ENCODE measurements at regions not wholly inside any gene's neighbourhood (a gene's known extent, or its start where the extent isn't known, plus 50 kb on each side); places are given as distances from the start of the nearest gene placed in this dataset.

GRCh38 chr2:44877417-44877816, 64.1 kb upstream of the SIX3 start:
- TF ChIP-seq CTCF (IDR thresholded peaks at IDR 0.05; ENCODE audit: unreplicated experiment) = no peak
- no peaks in the 10 kb centered on the region for H3K4me1 Mint-ChIP-seq
- H3K9me3 Mint-ChIP-seq = peaks cover 18% of the 10 kb centered on the region
- DNase-seq (ENCODE audit: low spot score in 2 of 2, unreplicated experiment in 2 of 2) = no peak
- H3K27ac Mint-ChIP-seq = no peak overlapping the region
- peaks cover 53% of the 10 kb centered on the region for H3K27me3 Mint-ChIP-seq (ENCODE audit: low read depth)
- H3K4me3 Mint-ChIP-seq = no peak overlapping the region
- H3K36me3 Mint-ChIP-seq = no peaks in the 10 kb centered on the region

GRCh38 chr2:44879269-44880124, 62.0 kb upstream of the SIX3 start:
- Mint-ChIP-seq H3K27ac (no peak overlapping the region), H3K4me1 (no peaks in the 10 kb centered on the region), H3K27me3 (ENCODE audit: low read depth) (peaks cover 41% of the 10 kb centered on the region), H3K4me3 (no peak overlapping the region), H3K9me3 (peaks cover 16% of the 10 kb centered on the region), H3K36me3 (no peaks in the 10 kb centered on the region)
- no peak for DNase-seq (ENCODE audit: low spot score in 2 of 2, unreplicated experiment in 2 of 2)
- no peak for TF ChIP-seq CTCF (IDR thresholded peaks at IDR 0.05; ENCODE audit: unreplicated experiment)

GRCh38 chr2:44880125-44880483, 61.4 kb upstream of the SIX3 start:
- Mint-ChIP-seq H3K4me3 (no peak overlapping the region), H3K4me1 (no peaks in the 10 kb centered on the region), H3K36me3 (no peaks in the 10 kb centered on the region), H3K27me3 (ENCODE audit: low read depth) (peaks cover 41% of the 10 kb centered on the region), H3K27ac (no peak overlapping the region), H3K9me3 (peaks cover 12% of the 10 kb centered on the region)
- no peak for DNase-seq (ENCODE audit: low spot score in 2 of 2, unreplicated experiment in 2 of 2)
- no peak for TF ChIP-seq CTCF (IDR thresholded peaks at IDR 0.05; ENCODE audit: unreplicated experiment)

- Mint-ChIP-seq H3K36me3 (no peaks in the 10 kb centered on the region), H3K4me1 (no peaks in the 10 kb centered on the region), H3K4me3 (no peak overlapping the region), H3K27ac (no peak overlapping the region), H3K27me3 (ENCODE audit: low read depth) (peaks cover 39% of the 10 kb centered on the region), H3K9me3 (no peaks in the 10 kb centered on the region)
- DNase-seq (ENCODE audit: low spot score in 2 of 2, unreplicated experiment in 2 of 2) = no peak
- TF ChIP-seq CTCF (IDR thresholded peaks at IDR 0.05; ENCODE audit: unreplicated experiment) = no peak
These were observed 59.6 kb upstream of the SIX3 start for GRCh38 chr2:44881856-44882255.

GRCh38 chr2:44883356-44883755, 58.1 kb upstream of the SIX3 start:
- Mint-ChIP-seq H3K27me3 (ENCODE audit: low read depth) (peaks cover 35% of the 10 kb centered on the region), H3K27ac (no peak overlapping the region), H3K9me3 (no peaks in the 10 kb centered on the region), H3K4me1 (no peaks in the 10 kb centered on the region), H3K36me3 (no peaks in the 10 kb centered on the region), H3K4me3 (no peak overlapping the region)
- DNase-seq (ENCODE audit: low spot score in 2 of 2, unreplicated experiment in 2 of 2) = no peak
- TF ChIP-seq CTCF (IDR thresholded peaks at IDR 0.05; ENCODE audit: unreplicated experiment) = no peak
